ENCODE measurements at regions not wholly inside any gene's neighbourhood (a gene's known extent, or its start where the extent isn't known, plus 50 kb on each side); places are given as distances from the start of the nearest gene placed in this dataset.

- Mint-ChIP-seq H3K4me1 (ENCODE audit: insufficient read depth, unreplicated experiment) (no peaks in the 10 kb centered on the region), H3K4me3 (ENCODE audit: unreplicated experiment) (no peak overlapping the region), H3K9me3 (ENCODE audit: unreplicated experiment) (no peaks in the 10 kb centered on the region), H3K36me3 (ENCODE audit: insufficient read depth, unreplicated experiment) (no peaks in the 10 kb centered on the region), H3K27ac (ENCODE audit: low read depth, unreplicated experiment) (no peak overlapping the region), H3K27me3 (ENCODE audit: insufficient read depth, unreplicated experiment) (no peaks in the 10 kb centered on the region)
- POLR2A ChIA-PET, result interaction anchor here (1.0 kb wide), 1 partner anchor 13 kb away, joined by 3 read pairs; no protein-coding TSS in a partner anchor
- TF ChIP-seq CTCF (IDR thresholded peaks at IDR 0.05; ENCODE audit: unreplicated experiment), result no peak
- no TSS peak for BruUV-seq (replicated peaks)
- CTCF ChIA-PET, result no interaction called here
- no peak for DNase-seq (ENCODE audit: unreplicated experiment)
- intact Hi-C loops (cut with micrococcal nuclease), result no loop called here
These were observed 156.0 kb upstream of the ARHGAP5 start for GRCh38 chr14:31920989-31921650.

GRCh38 chr14:31921721-31922120 lies 155.4 kb upstream of the ARHGAP5 start:
- no peaks in the 10 kb centered on the region for H3K9me3 Mint-ChIP-seq (ENCODE audit: unreplicated experiment)
- no peak overlapping the region for H3K4me3 Mint-ChIP-seq (ENCODE audit: unreplicated experiment)
- peaks cover 2% of the 10 kb centered on the region for H3K4me1 Mint-ChIP-seq (ENCODE audit: insufficient read depth, unreplicated experiment)
- TF ChIP-seq CTCF (IDR thresholded peaks at IDR 0.05; ENCODE audit: unreplicated experiment), result no peak
- intact Hi-C loops (cut with micrococcal nuclease), result no loop called here
- H3K36me3 Mint-ChIP-seq (ENCODE audit: insufficient read depth, unreplicated experiment), result no peaks in the 10 kb centered on the region
- BruUV-seq (replicated peaks), result no TSS peak
- no peak overlapping the region for H3K27ac Mint-ChIP-seq (ENCODE audit: low read depth, unreplicated experiment)
- H3K27me3 Mint-ChIP-seq (ENCODE audit: insufficient read depth, unreplicated experiment), result no peaks in the 10 kb centered on the region
- POLR2A ChIA-PET, result no interaction called here
- no peak for DNase-seq (ENCODE audit: unreplicated experiment)
- CTCF ChIA-PET, result interaction anchor here (1.1 kb wide), 1 partner anchor 330 kb away, joined by 4 read pairs; no protein-coding TSS in a partner anchor

- POLR2A ChIA-PET, result interaction anchor here (0.5 to 2.3 kb wide), 8 partner anchors 12 to 545 kb away, joined by 3 to 9 read pairs (median 4); partner anchors contain the start of gene ARHGAP5
These were observed 151.0 kb upstream of the ARHGAP5 start for GRCh38 chr14:31926123-31926522.

More at GRCh38 chr14:31926123-31926522, 151.0 kb upstream of the ARHGAP5 start:
- H3K4me3 Mint-ChIP-seq (ENCODE audit: unreplicated experiment), result no peak overlapping the region
- no peaks in the 10 kb centered on the region for H3K9me3 Mint-ChIP-seq (ENCODE audit: unreplicated experiment)
- peak; percentile 39 for TF ChIP-seq CTCF (IDR thresholded peaks at IDR 0.05; ENCODE audit: unreplicated experiment)
- no peak overlapping the region for H3K27ac Mint-ChIP-seq (ENCODE audit: low read depth, unreplicated experiment)
- intact Hi-C loops (cut with micrococcal nuclease), result loop anchor here (2.0 kb wide), 1 partner anchor 327 kb away; no protein-coding TSS in a partner anchor
- peaks cover 21% of the 10 kb centered on the region for H3K4me1 Mint-ChIP-seq (ENCODE audit: insufficient read depth, unreplicated experiment)
- no peaks in the 10 kb centered on the region for H3K36me3 Mint-ChIP-seq (ENCODE audit: insufficient read depth, unreplicated experiment)
- no TSS peak for BruUV-seq (replicated peaks)
- CTCF ChIA-PET, result interaction anchor here (0.6 to 3.0 kb wide), 27 partner anchors 9 to 634 kb away, joined by 3 to 25 read pairs (median 3); no protein-coding TSS in a partner anchor
- no peaks in the 10 kb centered on the region for H3K27me3 Mint-ChIP-seq (ENCODE audit: insufficient read depth, unreplicated experiment)
- DNase-seq (ENCODE audit: unreplicated experiment), result peak; percentile 49

Measured in MCF 10A (cell line).